Keratinocyte (primary cell): ENCODE measurements at regions not wholly inside any gene's neighbourhood (a gene's known extent, or its start where the extent isn't known, plus 50 kb on each side); places are given as distances from the start of the nearest gene placed in this dataset.

Experiments used
- DNase-seq: peaks from one replicate; pipeline ENCODE4 v3.0.0-alpha.2; 2011; ENCODE audit warnings: low read depth, missing footprints, low spot score
- FAIRE-seq: peaks from 2 replicates; lab custom pipeline; 2011; peaks lifted over from hg19 to GRCh38; lab: Jason Lieb, UNC
- H2AFZ ChIP-seq: 2 replicates; pipeline ENCODE4 v1.6.0; 2012; ENCODE audit warnings: low read length, control low read depth, inconsistent platforms; ENCODE audit not compliant: control insufficient read depth
- H3K27ac ChIP-seq: 2 replicates; pipeline ENCODE4 v1.5.1; 2011; ENCODE audit warnings: low read length; ENCODE audit not compliant: control insufficient read depth, insufficient read depth
- H3K27me3 ChIP-seq: 3 replicates; pipeline ENCODE4 v1.6.0; 2011; ENCODE audit warnings: low read length; ENCODE audit not compliant: control insufficient read depth, insufficient read depth; ENCODE audit errors: extremely low read depth
- H3K36me3 ChIP-seq, 2 experiments: 2 replicates in 1 of 2; 3 replicates in 1 of 2; pipeline ENCODE4 v1.5.1; 2011; ENCODE audit warnings: low read length in 2 of 2, mild to moderate bottlenecking in 1 of 2; ENCODE audit not compliant: control insufficient read depth in 2 of 2, insufficient read depth in 2 of 2; ENCODE audit errors: extremely low read depth in 1 of 2
- H3K4me1 ChIP-seq: 3 replicates; pipeline ENCODE4 v1.5.1; 2011; ENCODE audit warnings: low read length; ENCODE audit not compliant: control insufficient read depth, insufficient read depth; ENCODE audit errors: extremely low read depth
- H3K4me2 ChIP-seq: 3 replicates; pipeline ENCODE4 v1.6.0; 2011; ENCODE audit warnings: low read depth, low read length; ENCODE audit not compliant: control insufficient read depth, insufficient read depth; ENCODE audit errors: extremely low read depth
- H3K4me3 ChIP-seq, 3 experiments: fragments of 200-600 bp in 1 of 3; sonication (generic) in 1 of 3; 2 replicates in 2 of 3; 3 replicates in 1 of 3; pipeline ENCODE4 v1.5.1; 2011 to 2016; ENCODE audit warnings: low read length in 3 of 3, mild to moderate bottlenecking in 3 of 3, control low read depth in 2 of 3, inconsistent platforms in 1 of 3, low read depth in 1 of 3, mixed read lengths in 1 of 3, mixed run types in 1 of 3, moderate library complexity in 1 of 3; ENCODE audit not compliant: control insufficient read depth in 2 of 3, insufficient read depth in 2 of 3; ENCODE audit errors: extremely low read depth in 1 of 3
- H3K79me2 ChIP-seq: 2 replicates; pipeline ENCODE4 v1.6.0; 2012; ENCODE audit warnings: low read length; ENCODE audit not compliant: control insufficient read depth, insufficient read depth
- H3K9ac ChIP-seq: 3 replicates; pipeline ENCODE4 v1.6.0; 2011; ENCODE audit warnings: low read length; ENCODE audit not compliant: control insufficient read depth, insufficient read depth; ENCODE audit errors: extremely low read depth
- H3K9me1 ChIP-seq: 3 replicates; pipeline ENCODE4 v1.6.0; 2011; ENCODE audit warnings: low read length; ENCODE audit not compliant: control insufficient read depth, insufficient read depth; ENCODE audit errors: extremely low read depth
- H3K9me3 ChIP-seq: 2 replicates; pipeline ENCODE4 v1.5.1; 2012; ENCODE audit warnings: low read depth, low read length; ENCODE audit not compliant: control insufficient read depth
- H4K20me1 ChIP-seq: 3 replicates; pipeline ENCODE4 v1.6.0; 2011; ENCODE audit warnings: low read length; ENCODE audit not compliant: control insufficient read depth, insufficient read depth; ENCODE audit errors: extremely low read depth
- CTCF ChIP-seq, 3 experiments: IDR thresholded peaks in 1 of 3; conservative IDR thresholded peaks in 1 of 3; optimal IDR thresholded peaks in 1 of 3; 2 replicates in 2 of 3; 3 replicates in 1 of 3; pipeline versions ENCODE3 to v1.5.1; 2011; ENCODE audit warnings: low read length in 3 of 3, mild to moderate bottlenecking in 3 of 3, moderate library complexity in 2 of 3, control low read depth in 1 of 3, inconsistent platforms in 1 of 3; ENCODE audit not compliant: insufficient read depth in 2 of 3; ENCODE audit errors: extremely low read depth in 1 of 3
- EZH2 ChIP-seq: IDR thresholded peaks from one replicate; pipeline ENCODE4 v1.6.1; 2012; ENCODE audit warnings: inconsistent platforms, mild to moderate bottlenecking, low read length, moderate library complexity
- dilution Hi-C: fragments of 300-500 bp; cut with MboI; formaldehyde crosslinking; loops from one replicate; pipeline ENCODE4 v1.7.0; 2020; ENCODE audit warnings: low sequenced_read_pairs; ENCODE audit not compliant: extremely low pct_ligation_motif_present

GRCh38 chr2:60127191-60127590, 426.3 kb downstream of the BCL11A start:
- TF ChIP-seq EZH2, result no peak
- TF ChIP-seq CTCF (optimal IDR thresholded peaks at IDR 0.05 in 1 of 3, IDR thresholded peaks at IDR 0.05 in 1 of 3, conservative IDR thresholded peaks at IDR 0.05 in 1 of 3; ENCODE audit: extremely low read depth in 1 of 3, insufficient read depth in 2 of 3, low read length in 3 of 3), result no peak
- Histone ChIP-seq H3K27me3 (no peaks in the 10 kb centered on the region), H3K4me2 (no peak overlapping the region), H4K20me1 (no peaks in the 10 kb centered on the region), H3K27ac (no peak overlapping the region), H3K4me3 (no peak overlapping the region), H3K79me2 (no peaks in the 10 kb centered on the region), H2AFZ (no peak overlapping the region), H3K36me3 (no peaks in the 10 kb centered on the region), H3K4me1 (no peaks in the 10 kb centered on the region), H3K9ac (no peak overlapping the region), H3K9me1 (no peaks in the 10 kb centered on the region), H3K9me3 (no peaks in the 10 kb centered on the region)
- DNase-seq (no peak), FAIRE-seq (no peak)
- dilution Hi-C loops, result no loop called here

GRCh38 chr2:60125611-60126426, 427.6 kb downstream of the BCL11A start:
- TF ChIP-seq EZH2 (no peak), CTCF (optimal IDR thresholded peaks at IDR 0.05 in 1 of 3, IDR thresholded peaks at IDR 0.05 in 1 of 3, conservative IDR thresholded peaks at IDR 0.05 in 1 of 3; ENCODE audit: extremely low read depth in 1 of 3, insufficient read depth in 2 of 3, low read length in 3 of 3) (no peak)
- peaks cover 2% of the 10 kb centered on the region for H3K27me3 ChIP-seq
- H3K36me3 ChIP-seq, result no peaks in the 10 kb centered on the region
- H3K4me1 ChIP-seq, result no peaks in the 10 kb centered on the region
- H2AFZ ChIP-seq, result no peak overlapping the region
- H3K9me3 ChIP-seq, result no peaks in the 10 kb centered on the region
- H4K20me1 ChIP-seq, result no peaks in the 10 kb centered on the region
- H3K4me2 ChIP-seq, result no peak overlapping the region
- H3K79me2 ChIP-seq, result no peaks in the 10 kb centered on the region
- FAIRE-seq (no peak), DNase-seq (no peak)
- dilution Hi-C loops, result no loop called here
- H3K27ac ChIP-seq, result no peak overlapping the region
- H3K9me1 ChIP-seq, result no peaks in the 10 kb centered on the region
- H3K4me3 ChIP-seq, result no peak overlapping the region
- no peak overlapping the region for H3K9ac ChIP-seq
